Panc1 (cell line): ENCODE measurements at regions not wholly inside any gene's neighbourhood (a gene's known extent, or its start where the extent isn't known, plus 50 kb on each side); places are given as distances from the start of the nearest gene placed in this dataset.

Source experiments
- CTCF ChIP-seq: fragments of 450-650 bp; IDR thresholded peaks from 2 replicates; pipeline ENCODE4 v1.5.1; 2017; ENCODE audit warnings: mild to moderate bottlenecking
- POLR2AphosphoS5 ChIP-seq: IDR thresholded peaks from 2 replicates; pipeline ENCODE4 v1.6.1; 2012; ENCODE audit warnings: mild to moderate bottlenecking, low read depth, low read length, moderate library complexity
- SIN3A ChIP-seq: IDR thresholded peaks from 2 replicates; pipeline ENCODE4 v1.6.1; 2012; ENCODE audit warnings: low read depth, mild to moderate bottlenecking, low read length, moderate library complexity, borderline replicate concordance; ENCODE audit not compliant: insufficient read depth

- TF ChIP-seq CTCF = no peak
- TF ChIP-seq POLR2AphosphoS5 = no peak
- TF ChIP-seq SIN3A = no peak
These were observed 573.3 kb upstream of the TBL1XR1 start for GRCh38 chr3:177770383-177771230.
